GM18909 (cell line): ENCODE measurements at regions not wholly inside any gene's neighbourhood (a gene's known extent, or its start where the extent isn't known, plus 50 kb on each side); places are given as distances from the start of the nearest gene placed in this dataset.
A peak's percentile ranks its signal among the peaks of the same experiment; 100 is the strongest.

ENCODE experiments used
- ATAC-seq: cut with Tn5 transposase; IDR thresholded peaks from one replicate; pipeline ENCODE4 v1.9.1; 2021; ENCODE audit warnings: mild to moderate bottlenecking; ENCODE audit not compliant: unreplicated experiment, poor library complexity

DNA sequence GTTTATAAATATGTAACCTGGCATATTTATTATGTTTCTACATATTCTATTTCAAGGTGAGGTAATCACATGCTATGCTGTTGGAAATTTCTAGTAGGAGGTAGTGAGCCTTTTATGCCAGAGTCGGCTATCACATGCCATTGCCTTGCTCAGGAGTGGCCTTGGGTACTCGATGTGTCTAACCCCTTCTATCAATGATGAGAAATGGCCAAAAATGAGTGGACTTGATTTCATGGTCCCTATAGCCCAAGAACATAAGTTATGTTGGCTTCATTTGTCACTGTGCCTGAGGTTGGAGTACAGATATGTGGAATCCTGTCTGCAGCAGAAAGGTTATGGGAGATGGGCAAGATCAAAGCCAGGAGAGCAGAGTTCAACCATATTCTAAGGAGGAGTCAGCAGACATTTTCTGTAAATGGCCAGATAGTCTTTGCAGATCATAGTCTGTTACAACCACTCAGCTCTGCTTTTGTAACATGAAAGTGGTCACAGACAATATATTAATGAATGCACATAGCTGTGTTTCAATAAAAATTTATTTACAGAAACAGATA lies 554.4 kb downstream of the PDCD6IP start:
- ATAC-seq: no peak

GRCh38 chr3:34357461-34357860 lies 559.0 kb downstream of the PDCD6IP start:
- no peak for ATAC-seq

GRCh38 chr3:34359064-34359463 lies 560.6 kb downstream of the PDCD6IP start:
- ATAC-seq: no peak

GRCh38 chr3:34360713-34361112 lies 562.3 kb downstream of the PDCD6IP start:
- ATAC-seq: no peak

DNA sequence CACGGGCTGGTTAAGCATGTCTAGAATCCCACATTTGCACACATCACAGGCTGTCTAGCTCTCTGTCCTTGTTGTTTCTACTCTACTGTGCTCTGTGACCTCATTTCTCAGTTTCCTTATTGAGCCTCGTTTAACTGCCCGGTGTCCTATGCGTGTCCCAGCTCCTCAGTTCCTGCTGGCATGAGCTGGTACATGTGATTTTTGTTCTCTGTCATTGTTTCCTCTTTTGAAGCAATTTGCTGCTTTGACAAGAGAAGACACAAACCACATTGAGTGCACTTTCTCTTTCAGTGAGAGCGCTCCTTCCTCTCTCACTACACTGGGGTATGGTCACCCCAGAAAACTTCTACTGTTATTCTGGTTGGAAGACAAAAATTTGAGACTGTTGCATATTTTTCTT lies 563.5 kb downstream of the PDCD6IP start:
- ATAC-seq: peak; percentile 98

DNA sequence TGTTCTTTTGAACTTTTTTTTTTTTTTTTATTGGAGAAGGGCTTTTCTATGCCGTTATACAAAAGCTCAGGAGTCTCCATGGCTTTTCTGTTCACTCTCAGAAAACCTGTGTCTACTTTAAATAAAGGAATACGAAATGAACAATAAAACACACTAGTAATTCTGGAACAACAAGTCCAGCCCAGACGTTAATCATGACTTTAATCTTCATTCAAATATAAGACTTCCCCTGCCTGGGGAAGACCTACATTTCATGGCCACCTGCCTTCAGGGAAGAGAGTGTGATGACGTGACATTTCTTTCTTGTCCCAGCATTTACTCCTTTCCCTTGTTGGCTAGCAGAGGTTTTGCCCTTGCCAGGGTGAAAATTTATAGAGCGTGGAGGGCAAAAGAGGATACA lies 564.5 kb downstream of the PDCD6IP start:
- no peak for ATAC-seq

DNA sequence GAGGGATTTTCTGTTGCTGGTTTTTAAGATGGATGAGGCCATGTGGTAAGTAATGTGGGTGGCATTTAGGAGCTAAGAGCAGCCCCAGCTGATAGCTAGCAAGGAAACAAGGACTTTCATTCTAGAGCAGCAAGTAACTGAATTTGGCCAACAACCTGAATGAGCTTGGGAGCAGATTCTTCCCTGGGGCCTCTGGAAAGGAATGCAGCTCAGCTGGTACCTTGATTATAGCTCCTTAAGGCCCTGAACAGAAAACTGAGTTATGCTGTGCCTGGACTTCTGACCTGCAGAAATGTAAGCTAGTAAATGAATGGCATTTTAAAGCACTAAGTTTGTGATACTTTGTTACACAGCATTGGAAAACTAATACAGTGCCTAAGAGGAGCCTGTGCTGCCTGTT lies 565.5 kb downstream of the PDCD6IP start:
- no peak for ATAC-seq

GRCh38 chr3:34364335-34364734 lies 565.9 kb downstream of the PDCD6IP start:
- ATAC-seq: no peak

DNA sequence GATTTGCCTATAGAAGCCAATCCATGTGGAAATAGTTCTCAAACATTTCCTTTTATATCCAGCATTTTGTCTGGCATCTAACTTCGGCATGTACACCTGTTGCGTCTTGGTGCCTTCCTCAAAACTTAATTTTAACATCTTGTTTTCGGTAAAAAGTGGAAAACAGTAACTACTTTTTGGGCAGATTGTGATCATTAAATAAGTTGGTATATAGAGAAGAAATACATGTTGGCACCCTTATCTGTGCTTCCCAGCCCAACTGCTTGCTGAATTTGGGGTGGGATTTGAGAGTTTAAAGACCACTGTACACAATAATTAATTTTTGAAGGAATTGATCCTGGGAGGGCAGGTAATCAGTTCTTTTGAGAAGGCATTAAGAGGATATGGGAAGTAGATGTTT lies 566.8 kb downstream of the PDCD6IP start:
- ATAC-seq: no peak

DNA sequence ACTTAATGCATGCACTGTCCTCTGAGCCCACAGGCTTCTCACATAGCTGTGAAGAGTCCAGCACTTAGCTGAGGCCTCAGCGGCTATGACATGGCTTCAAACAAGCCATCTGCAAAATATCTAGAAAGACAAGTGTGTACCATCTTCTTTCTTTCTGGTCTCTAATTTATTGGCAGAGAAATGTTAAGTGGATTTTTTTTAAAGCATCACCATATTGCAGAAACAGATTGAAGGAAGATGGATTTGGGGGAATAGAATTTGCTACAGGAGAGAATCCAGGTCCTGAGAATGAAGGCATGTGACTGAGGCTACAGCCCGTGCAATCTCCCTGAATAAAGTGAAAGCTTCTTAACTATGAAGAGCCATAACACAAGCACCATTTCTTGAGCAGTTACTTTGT lies 567.3 kb downstream of the PDCD6IP start:
- ATAC-seq: no peak

- no peak for ATAC-seq
These were observed 569.1 kb downstream of the PDCD6IP start for GRCh38 chr3:34367521-34367920.

GRCh38 chr3:34374521-34374920 lies 576.1 kb downstream of the PDCD6IP start:
- no peak for ATAC-seq

DNA sequence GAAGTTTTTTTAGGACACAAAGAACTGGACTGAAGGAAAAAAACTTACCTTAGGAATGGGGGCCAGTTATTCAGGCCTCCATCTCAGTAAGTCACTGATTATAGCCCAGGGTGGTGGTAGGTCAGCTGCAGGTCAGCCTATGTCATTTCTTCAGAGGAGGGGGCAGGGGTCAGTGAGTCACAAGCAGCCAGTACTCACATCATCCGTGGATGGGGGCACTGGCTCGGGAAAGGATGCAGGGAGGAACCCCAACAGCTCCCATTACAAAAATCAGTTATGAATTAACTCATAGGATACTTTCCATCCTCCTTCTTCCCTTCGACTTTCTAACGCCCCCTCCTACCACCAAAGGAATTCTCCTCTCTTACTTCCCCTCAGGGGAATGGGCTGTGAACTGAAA lies 578.3 kb downstream of the PDCD6IP start:
- no peak for ATAC-seq

DNA sequence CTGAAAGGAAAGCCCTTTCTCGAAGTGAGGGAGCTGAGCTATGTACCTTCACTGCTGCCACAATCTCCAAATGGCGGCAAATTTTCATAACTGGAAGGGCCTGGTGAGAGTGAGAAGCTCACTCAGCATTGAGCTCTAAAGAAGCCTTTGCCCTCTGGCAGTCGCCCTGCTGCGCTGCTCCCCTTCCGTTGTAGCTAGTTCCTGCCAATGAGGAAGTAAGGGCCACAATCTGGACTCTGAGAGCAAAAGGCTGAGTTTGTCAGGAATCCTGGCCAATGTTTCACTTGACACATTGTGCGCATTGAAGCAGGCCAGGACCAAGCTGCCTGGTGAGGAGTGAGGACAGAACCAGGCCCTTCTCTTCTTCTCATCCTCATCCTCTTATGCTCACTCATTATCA lies 579.5 kb downstream of the PDCD6IP start:
- no peak for ATAC-seq

DNA sequence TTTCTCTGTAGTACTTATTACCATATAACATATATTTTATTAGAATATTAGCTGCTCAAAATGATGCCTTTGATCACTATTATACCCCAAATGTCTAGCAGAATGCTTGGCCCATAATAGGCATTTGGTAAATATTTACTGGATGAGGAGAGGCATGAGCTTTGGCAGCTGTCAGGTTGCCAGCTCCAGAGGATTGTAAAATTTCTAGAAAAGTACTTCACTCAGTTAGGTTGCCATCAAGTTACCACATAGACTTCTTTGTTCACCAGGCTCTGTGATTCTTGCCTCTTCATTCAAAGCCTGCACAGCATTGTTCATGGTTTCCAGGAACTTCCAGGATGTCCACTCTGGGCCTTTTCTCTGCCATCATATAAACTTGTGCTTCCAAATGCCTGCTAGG lies 582.8 kb downstream of the PDCD6IP start:
- ATAC-seq: no peak

- ATAC-seq: no peak
These were observed 584.4 kb downstream of the PDCD6IP start for GRCh38 chr3:34382859-34383258.

GRCh38 chr3:34386309-34386708 lies 587.9 kb downstream of the PDCD6IP start:
- no peak for ATAC-seq

DNA sequence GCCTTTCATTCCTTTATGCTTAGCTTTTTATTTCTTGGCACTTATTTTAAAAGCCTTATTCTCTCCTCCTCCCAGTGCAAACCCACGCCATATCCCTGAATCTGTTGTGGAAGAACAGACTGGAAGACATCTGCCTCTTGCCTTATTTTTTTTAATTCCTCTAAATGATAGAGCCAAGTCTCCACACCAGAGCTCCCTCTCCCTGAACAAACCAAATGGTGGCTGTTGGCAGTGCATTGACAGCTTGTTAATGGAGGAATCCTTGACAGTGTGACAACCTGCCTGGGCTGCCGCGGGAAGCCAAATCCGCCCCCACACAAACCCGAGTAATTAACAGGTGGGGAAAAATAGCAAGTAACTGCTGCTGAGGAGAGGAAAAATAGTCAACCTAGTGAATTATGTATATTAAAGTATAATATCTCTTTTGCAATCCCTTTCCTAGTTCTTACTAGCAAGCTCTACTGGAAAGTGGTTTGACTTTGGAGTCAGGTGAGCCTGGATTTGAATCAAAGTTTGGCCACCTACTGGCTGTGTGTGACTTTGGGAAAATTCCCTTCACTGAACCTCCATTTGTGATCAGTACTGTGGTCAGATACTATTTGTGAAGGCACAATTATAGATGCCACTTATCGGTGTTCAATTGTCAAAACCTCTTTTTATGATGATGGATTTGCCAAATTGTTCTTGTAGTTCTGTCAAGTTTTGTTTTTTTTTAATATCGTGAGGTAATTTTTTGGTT lies 589.6 kb downstream of the PDCD6IP start:
- no peak for ATAC-seq

DNA sequence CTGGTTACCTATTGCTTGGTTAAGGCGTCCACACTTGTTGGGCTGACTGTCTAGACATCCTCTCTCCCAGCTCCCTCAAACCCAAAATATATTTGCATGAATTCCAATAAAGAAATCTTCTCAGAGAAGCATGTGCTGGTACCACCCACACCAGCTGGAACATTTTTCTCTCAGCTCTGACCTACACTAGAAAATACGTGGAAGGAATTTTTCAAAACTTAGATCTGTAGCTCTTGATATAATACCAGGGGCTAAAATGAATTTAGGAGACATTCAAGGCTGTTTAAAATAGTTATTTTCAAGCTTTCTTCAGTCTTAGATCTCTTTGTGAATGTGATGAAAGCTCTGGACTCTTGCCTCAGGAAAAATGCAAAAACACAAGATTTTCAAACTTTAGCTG lies 590.4 kb downstream of the PDCD6IP start:
- no peak for ATAC-seq

DNA sequence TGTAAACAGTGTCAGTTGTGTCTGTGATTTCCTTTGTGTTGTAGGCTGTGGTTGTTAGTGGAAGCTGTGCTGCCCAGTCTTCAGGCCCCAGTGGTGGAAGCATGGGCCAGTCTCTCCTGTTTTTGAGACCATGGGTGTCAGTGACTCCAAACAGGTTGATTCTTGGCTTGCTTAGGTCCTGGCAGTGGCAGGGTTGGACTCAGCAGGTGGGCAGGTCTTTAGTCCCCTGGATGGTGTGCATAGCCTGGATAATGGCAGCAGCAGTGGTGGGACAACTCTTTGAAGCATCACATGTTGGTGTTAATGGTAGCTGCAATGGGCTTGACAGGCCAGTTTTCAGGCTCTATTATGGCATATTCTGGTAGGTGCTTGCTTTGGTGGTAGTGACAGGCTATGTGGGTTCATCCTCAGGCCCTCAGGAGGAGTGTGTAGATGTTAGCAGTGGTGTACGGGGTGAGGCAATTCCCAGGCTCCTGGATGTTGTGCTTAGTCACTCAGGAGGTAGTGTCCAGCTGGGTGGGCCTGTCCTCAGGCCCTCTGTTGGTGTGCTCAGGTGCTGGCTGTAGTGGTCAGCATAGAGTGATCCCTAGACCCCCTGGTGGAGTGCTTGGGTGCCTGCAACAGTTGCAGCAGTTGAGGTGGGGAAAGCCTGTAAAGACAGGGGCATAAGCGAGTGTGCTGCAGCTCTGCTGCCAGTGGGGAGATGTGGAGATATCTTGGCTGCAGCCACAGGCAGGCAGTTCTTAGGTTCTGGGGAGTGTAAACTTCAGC lies 596.7 kb downstream of the PDCD6IP start:
- ATAC-seq: peak; percentile 60

- ATAC-seq: no peak
These were observed 597.9 kb downstream of the PDCD6IP start for GRCh38 chr3:34396288-34396687.

DNA sequence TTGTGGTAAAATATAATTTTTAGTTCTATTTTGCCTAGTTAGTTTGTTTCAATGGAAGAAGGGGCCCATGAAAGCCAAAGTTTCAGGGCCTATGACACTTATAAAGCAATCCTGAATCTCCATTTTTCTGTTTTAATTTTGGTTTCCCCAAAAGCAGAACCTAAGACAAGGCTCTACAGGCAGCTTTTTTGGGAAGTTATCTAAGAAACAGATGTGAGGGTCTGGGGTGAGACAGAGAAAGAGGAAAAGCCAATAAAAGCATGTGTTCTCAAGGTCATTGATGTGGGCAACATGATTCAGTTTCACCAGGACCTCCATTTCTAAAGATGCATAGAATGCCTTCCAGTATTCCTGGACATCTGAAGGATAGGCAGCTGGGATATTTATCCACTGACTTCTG lies 598.5 kb downstream of the PDCD6IP start:
- no peak for ATAC-seq
